ENCODE measurements at regions not wholly inside any gene's neighbourhood (a gene's known extent, or its start where the extent isn't known, plus 50 kb on each side); places are given as distances from the start of the nearest gene placed in this dataset.

GRCh38 chr4:33193109-33193508 is 2472.9 kb downstream of the PCDH7 start:
- TF ChIP-seq CTCF (IDR thresholded peaks at IDR 0.05; ENCODE audit: low read depth, low read length): no peak
- no peak for DNase-seq (ENCODE audit: extremely low read depth, low read depth)

GRCh38 chr4:33200377-33200776 is 2480.2 kb downstream of the PCDH7 start:
- TF ChIP-seq CTCF (IDR thresholded peaks at IDR 0.05; ENCODE audit: low read depth, low read length): no peak
- DNase-seq (ENCODE audit: extremely low read depth, low read depth): no peak

- TF ChIP-seq CTCF (IDR thresholded peaks at IDR 0.05; ENCODE audit: low read depth, low read length): no peak
- no peak for DNase-seq (ENCODE audit: extremely low read depth, low read depth)
Observed at GRCh38 chr4:33218238-33218637, 2498.1 kb downstream of the PCDH7 start.

GRCh38 chr4:33226133-33226532 is 2506.0 kb downstream of the PCDH7 start:
- DNase-seq (ENCODE audit: extremely low read depth, low read depth): no peak
- TF ChIP-seq CTCF (IDR thresholded peaks at IDR 0.05; ENCODE audit: low read depth, low read length): no peak

- TF ChIP-seq CTCF (IDR thresholded peaks at IDR 0.05; ENCODE audit: low read depth, low read length): no peak
- no peak for DNase-seq (ENCODE audit: extremely low read depth, low read depth)
Observed at GRCh38 chr4:33226783-33227182, 2506.6 kb downstream of the PCDH7 start.

GRCh38 chr4:33255094-33255493 is 2534.9 kb downstream of the PCDH7 start:
- DNase-seq (ENCODE audit: extremely low read depth, low read depth): no peak
- no peak for TF ChIP-seq CTCF (IDR thresholded peaks at IDR 0.05; ENCODE audit: low read depth, low read length)

GRCh38 chr4:33255507-33255906 is 2535.3 kb downstream of the PCDH7 start:
- no peak for DNase-seq (ENCODE audit: extremely low read depth, low read depth)
- no peak for TF ChIP-seq CTCF (IDR thresholded peaks at IDR 0.05; ENCODE audit: low read depth, low read length)
